Hepatocyte (in vitro differentiated cells): ENCODE measurements at regions not wholly inside any gene's neighbourhood (a gene's known extent, or its start where the extent isn't known, plus 50 kb on each side); places are given as distances from the start of the nearest gene placed in this dataset.
"Not testable (repeated sequence)": the region's sequence is repeated elsewhere in the genome, so short reads cannot be mapped to it uniquely, and the experiment has no call there.

ENCODE experiments used
- DNase-seq: peaks from one replicate; pipeline ENCODE4 v3.0.0-alpha.2; 2016; ENCODE audit warnings: low spot score
- H2AFZ ChIP-seq: fragments of 200-600 bp; sonication (generic); 2 replicates; pipeline ENCODE4 v1.6.0; 2016; ENCODE audit warnings: antibody characterized with exemption, mild to moderate bottlenecking
- H3K27ac ChIP-seq: fragments of 200-600 bp; sonication (generic); 2 replicates; pipeline ENCODE4 v1.5.1; 2016; ENCODE audit warnings: mild to moderate bottlenecking
- H3K27me3 ChIP-seq: fragments of 200-600 bp; sonication (generic); 2 replicates; pipeline ENCODE4 v1.6.1; 2016
- H3K36me3 ChIP-seq: fragments of 200-600 bp; sonication (generic); replicated peaks from 2 replicates; pipeline ENCODE4 v1.5.1; 2016; ENCODE audit warnings: low read depth; ENCODE audit not compliant: insufficient read depth
- H3K4me1 ChIP-seq: fragments of 200-600 bp; sonication (generic); 2 replicates; pipeline ENCODE4 v1.5.1; 2016; ENCODE audit warnings: mild to moderate bottlenecking, moderate library complexity; ENCODE audit not compliant: insufficient read depth
- H3K4me2 ChIP-seq: fragments of 200-600 bp; sonication (generic); 2 replicates; pipeline ENCODE4 v1.6.0; 2016
- H3K4me3 ChIP-seq: fragments of 200-600 bp; sonication (generic); 2 replicates; pipeline ENCODE4 v1.5.1; 2016; ENCODE audit warnings: mild to moderate bottlenecking
- H3K79me2 ChIP-seq: fragments of 200-600 bp; sonication (generic); 2 replicates; pipeline ENCODE4 v1.6.0; 2017; ENCODE audit warnings: mild to moderate bottlenecking
- H3K9me2 ChIP-seq: fragments of 200-600 bp; sonication (generic); replicated peaks from 2 replicates; pipeline ENCODE4 v1.6.0; 2017; ENCODE audit warnings: mild to moderate bottlenecking; ENCODE audit not compliant: insufficient read depth
- H3K9me3 ChIP-seq: fragments of 200-600 bp; sonication (generic); 2 replicates; pipeline ENCODE4 v1.5.1; 2016; ENCODE audit warnings: low read depth, mild to moderate bottlenecking
- H4K20me1 ChIP-seq: fragments of 200-600 bp; sonication (generic); 2 replicates; pipeline ENCODE4 v1.6.0; 2016; ENCODE audit warnings: mild to moderate bottlenecking; ENCODE audit not compliant: insufficient read depth, poor library complexity, severe bottlenecking
- CTCF ChIP-seq: fragments of 200-600 bp; sonication (generic); IDR thresholded peaks from 2 replicates; pipeline ENCODE4 v1.5.1; 2016; ENCODE audit warnings: antibody characterized with exemption, mild to moderate bottlenecking; ENCODE audit not compliant: poor library complexity
- EZH2 ChIP-seq: fragments of 200-600 bp; sonication (generic); IDR thresholded peaks from 2 replicates; pipeline ENCODE4 v1.6.1; 2016; ENCODE audit warnings: antibody characterized with exemption, mild to moderate bottlenecking, borderline replicate concordance
- EZH2phosphoT487 ChIP-seq: fragments of 200-600 bp; sonication (generic); IDR thresholded peaks from one replicate; pipeline ENCODE4 v1.6.1; 2018; ENCODE audit warnings: antibody characterized with exemption, mild to moderate bottlenecking, low read depth, moderate library complexity; ENCODE audit not compliant: unreplicated experiment, severe bottlenecking
- WGBS: methylation state at CpG from one replicate; pipeline ENCODE4 v1.1.6; 2016; ENCODE audit warnings: low lambda C conversion rate; ENCODE audit errors: missing lambda C conversion rate; 5-methylcytosine and 5-hydroxymethylcytosine counted together

GRCh38 chr1:157448636-157449035, 103.7 kb downstream of the FCRL5 start:
- DNase-seq, result no peak
- Histone ChIP-seq H3K4me2 (no peak overlapping the region), H3K27me3 (no peaks in the 10 kb centered on the region), H3K4me3 (no peak overlapping the region), H3K9me2 (no peaks in the 10 kb centered on the region), H3K4me1 (peaks cover under 1% of the 10 kb centered on the region), H3K9me3 (no peaks in the 10 kb centered on the region), H3K36me3 (no peaks in the 10 kb centered on the region), H2AFZ (no peak overlapping the region), H4K20me1 (no peaks in the 10 kb centered on the region), H3K79me2 (no peaks in the 10 kb centered on the region), H3K27ac (no peak overlapping the region)
- TF ChIP-seq CTCF, result no peak

GRCh38 chr1:157446356-157446755, 106.0 kb downstream of the FCRL5 start:
- not testable (repeated sequence) for H3K4me2 ChIP-seq, H3K79me2 ChIP-seq, DNase-seq, H4K20me1 ChIP-seq, H2AFZ ChIP-seq, H3K9me2 ChIP-seq, H3K4me3 ChIP-seq, H3K36me3 ChIP-seq, H3K27ac ChIP-seq, H3K9me3 ChIP-seq, H3K27me3 ChIP-seq
- WGBS, result 99% methylated on average over 26 of the region's 31 CpGs
- peaks cover 23% of the 10 kb centered on the region for H3K4me1 ChIP-seq

- H3K4me1 ChIP-seq, result peaks cover 26% of the 10 kb centered on the region
- WGBS, result 96% methylated on average over 15 of the region's 15 CpGs
- H3K79me2 ChIP-seq, H3K9me2 ChIP-seq, H2AFZ ChIP-seq, H3K27me3 ChIP-seq, H3K4me2 ChIP-seq, H4K20me1 ChIP-seq, H3K36me3 ChIP-seq, H3K4me3 ChIP-seq, H3K9me3 ChIP-seq, DNase-seq, H3K27ac ChIP-seq: not testable (repeated sequence)
Measured at GRCh38 chr1:157445616-157446140, 106.6 kb downstream of the FCRL5 start.

- peaks cover 38% of the 10 kb centered on the region for H3K4me1 ChIP-seq
- H3K9me2 ChIP-seq, result no peaks in the 10 kb centered on the region
- no peaks in the 10 kb centered on the region for H3K9me3 ChIP-seq
- H4K20me1 ChIP-seq, result no peaks in the 10 kb centered on the region
- H3K79me2 ChIP-seq, result no peaks in the 10 kb centered on the region
- peak overlapping the region; percentile 15 for H3K4me2 ChIP-seq
- DNase-seq, result peak; percentile 17
- no peaks in the 10 kb centered on the region for H3K36me3 ChIP-seq
- no peaks in the 10 kb centered on the region for H3K27me3 ChIP-seq
- peak overlapping the region; percentile 7 for H2AFZ ChIP-seq
- no peak overlapping the region for H3K4me3 ChIP-seq
- H3K27ac ChIP-seq, result peak overlapping the region; percentile 64
- TF ChIP-seq CTCF (no peak), EZH2 (no peak), EZH2phosphoT487 (no peak)
- WGBS, result 34% methylated on average over 1 of the region's 1 CpG
Measured at GRCh38 chr1:157442065-157442464, 110.2 kb downstream of the FCRL5 start.
